Colonic mucosa (tissue), 4 donors: ENCODE measurements at regions not wholly inside any gene's neighbourhood (a gene's known extent, or its start where the extent isn't known, plus 50 kb on each side); places are given as distances from the start of the nearest gene placed in this dataset.

Experiments used
- DNase-seq: peaks from one replicate; pipeline ENCODE4 v3.0.0-alpha.2; 2020
- H3K27ac ChIP-seq: fragments of 200-600 bp; one replicate; pipeline ENCODE4 v1.8.0; 2021
- H3K27me3 ChIP-seq: fragments of 200-600 bp; one replicate; pipeline ENCODE4 v1.8.0; 2021
- H3K36me3 ChIP-seq: fragments of 200-600 bp; one replicate; pipeline ENCODE4 v1.8.0; 2021
- H3K4me1 ChIP-seq: fragments of 200-600 bp; one replicate; pipeline ENCODE4 v1.8.0; 2021; ENCODE audit warnings: mild to moderate bottlenecking
- H3K4me3 ChIP-seq: fragments of 200-600 bp; one replicate; pipeline ENCODE4 v1.8.0; 2021
- H3K9ac ChIP-seq, 2 donors: one replicate each; pipeline ENCODE4 v1.7.0; 2013; ENCODE audit warnings: control low read depth in 2 of 2, low read depth in 2 of 2, low read length in 2 of 2
- H3K9me3 ChIP-seq: fragments of 200-600 bp; one replicate; pipeline ENCODE4 v1.8.0; 2021
- CTCF ChIP-seq: fragments of 200-600 bp; IDR thresholded peaks from one replicate; pipeline ENCODE4 v1.8.0; 2022; ENCODE audit warnings: antibody characterized with exemption, mild to moderate bottlenecking
- intact Hi-C: fragments of 100-400 bp; cut with DNase I; formaldehyde crosslinking; loops from one replicate; pipeline ENCODE4 v1.14.1; 2022
- donor health status: healthy.
- donor health status: DM: no; HTN: no; CAD: no.
- donor health status: DM: no; HTN: no; CAD: no.

- TF ChIP-seq CTCF = no peak
- H3K36me3 ChIP-seq = no peaks in the 10 kb centered on the region
- H3K9ac ChIP-seq = no peak overlapping the region
- no peak overlapping the region for H3K4me3 ChIP-seq
- no peaks in the 10 kb centered on the region for H3K4me1 ChIP-seq
- H3K27me3 ChIP-seq = no peaks in the 10 kb centered on the region
- intact Hi-C loops = no loop called here
- H3K27ac ChIP-seq = no peak overlapping the region
- DNase-seq = no peak
- H3K9me3 ChIP-seq = no peaks in the 10 kb centered on the region
Observed at GRCh38 chr2:107007927-107008326, 122.0 kb upstream of the ST6GAL2 start.

- Histone ChIP-seq H3K4me3 (no peak overlapping the region), H3K36me3 (no peaks in the 10 kb centered on the region), H3K27me3 (no peaks in the 10 kb centered on the region), H3K4me1 (no peaks in the 10 kb centered on the region), H3K9ac (no peak overlapping the region), H3K9me3 (no peaks in the 10 kb centered on the region), H3K27ac (no peak overlapping the region)
- DNase-seq = no peak
- intact Hi-C loops = no loop called here
- no peak for TF ChIP-seq CTCF
Observed at GRCh38 chr2:107008843-107009242, 122.9 kb upstream of the ST6GAL2 start.

GRCh38 chr2:107009275-107009674 lies 123.3 kb upstream of the ST6GAL2 start:
- Histone ChIP-seq H3K9ac (no peak overlapping the region), H3K36me3 (no peaks in the 10 kb centered on the region), H3K27ac (no peak overlapping the region), H3K9me3 (no peaks in the 10 kb centered on the region), H3K4me1 (no peaks in the 10 kb centered on the region), H3K4me3 (no peak overlapping the region), H3K27me3 (no peaks in the 10 kb centered on the region)
- TF ChIP-seq CTCF = no peak
- intact Hi-C loops = no loop called here
- DNase-seq = no peak

GRCh38 chr2:107012714-107013306 lies 126.8 kb upstream of the ST6GAL2 start:
- Histone ChIP-seq H3K27ac (no peak overlapping the region), H3K36me3 (no peaks in the 10 kb centered on the region), H3K9me3 (no peaks in the 10 kb centered on the region), H3K27me3 (no peaks in the 10 kb centered on the region), H3K4me1 (no peaks in the 10 kb centered on the region), H3K9ac (no peak overlapping the region), H3K4me3 (no peak overlapping the region)
- no peak for TF ChIP-seq CTCF
- intact Hi-C loops = no loop called here
- no peak for DNase-seq

GRCh38 chr2:107013884-107014283 lies 127.9 kb upstream of the ST6GAL2 start:
- H3K27ac ChIP-seq = no peak overlapping the region
- H3K36me3 ChIP-seq = no peaks in the 10 kb centered on the region
- no peak overlapping the region for H3K4me3 ChIP-seq
- no peak for TF ChIP-seq CTCF
- no peak overlapping the region for H3K9ac ChIP-seq
- H3K9me3 ChIP-seq = no peaks in the 10 kb centered on the region
- no peaks in the 10 kb centered on the region for H3K4me1 ChIP-seq
- DNase-seq = no peak
- H3K27me3 ChIP-seq = no peaks in the 10 kb centered on the region
- intact Hi-C loops = no loop called here
